Smooth muscle cell of the brain vasculature (primary cell): ENCODE measurements at regions not wholly inside any gene's neighbourhood (a gene's known extent, or its start where the extent isn't known, plus 50 kb on each side); places are given as distances from the start of the nearest gene placed in this dataset.

Source experiments
- DNase-seq: peaks from one replicate; pipeline ENCODE4 v3.0.0-alpha.2; 2012; ENCODE audit warnings: low read depth, low spot score

- no peak for DNase-seq
Measured at GRCh38 chr2:43107679-43108078, 118.7 kb downstream of the ZFP36L2 start.

- no peak for DNase-seq
Measured at GRCh38 chr2:43106559-43107527, 119.6 kb downstream of the ZFP36L2 start.

- DNase-seq = no peak
Measured at GRCh38 chr2:43105586-43106558, 120.5 kb downstream of the ZFP36L2 start.

GRCh38 chr2:43104763-43105162 is 121.6 kb downstream of the ZFP36L2 start:
- no peak for DNase-seq

- no peak for DNase-seq
Measured at GRCh38 chr2:43104106-43104505, 122.3 kb downstream of the ZFP36L2 start.

- DNase-seq = no peak
Measured at GRCh38 chr2:43103093-43103404, 123.4 kb downstream of the ZFP36L2 start.

- DNase-seq = no peak
Measured at GRCh38 chr2:43102366-43103092, 123.9 kb downstream of the ZFP36L2 start.

- no peak for DNase-seq
Measured at GRCh38 chr2:43101751-43102150, 124.7 kb downstream of the ZFP36L2 start.

- DNase-seq = no peak
Measured at GRCh38 chr2:43100883-43101662, 125.3 kb downstream of the ZFP36L2 start.

- no peak for DNase-seq
Measured at GRCh38 chr2:43100362-43100882, 126.0 kb downstream of the ZFP36L2 start.

GRCh38 chr2:43099797-43100196 is 126.6 kb downstream of the ZFP36L2 start:
- DNase-seq = no peak

- no peak for DNase-seq
Measured at GRCh38 chr2:43098539-43098938, 127.9 kb downstream of the ZFP36L2 start.

GRCh38 chr2:43097644-43098408 is 128.6 kb downstream of the ZFP36L2 start:
- no peak for DNase-seq

- no peak for DNase-seq
Measured at GRCh38 chr2:43095533-43096295, 130.7 kb downstream of the ZFP36L2 start.

GRCh38 chr2:43092520-43093179 is 133.8 kb downstream of the ZFP36L2 start:
- no peak for DNase-seq

GRCh38 chr2:43090317-43090716 is 136.1 kb downstream of the ZFP36L2 start:
- DNase-seq = no peak

- DNase-seq = no peak
Measured at GRCh38 chr2:43088143-43089073, 138.0 kb downstream of the ZFP36L2 start.
